HG03060 (cell line): ENCODE measurements at regions not wholly inside any gene's neighbourhood (a gene's known extent, or its start where the extent isn't known, plus 50 kb on each side); places are given as distances from the start of the nearest gene placed in this dataset.
"Not testable (repeated sequence)": the region's sequence is repeated elsewhere in the genome, so short reads cannot be mapped to it uniquely, and the experiment has no call there.

ENCODE experiments used
- ATAC-seq: cut with Tn5 transposase; IDR thresholded peaks from one replicate; pipeline ENCODE4 v1.9.1; 2021; ENCODE audit warnings: low read depth, moderate number of reproducible peaks; ENCODE audit not compliant: unreplicated experiment

DNA sequence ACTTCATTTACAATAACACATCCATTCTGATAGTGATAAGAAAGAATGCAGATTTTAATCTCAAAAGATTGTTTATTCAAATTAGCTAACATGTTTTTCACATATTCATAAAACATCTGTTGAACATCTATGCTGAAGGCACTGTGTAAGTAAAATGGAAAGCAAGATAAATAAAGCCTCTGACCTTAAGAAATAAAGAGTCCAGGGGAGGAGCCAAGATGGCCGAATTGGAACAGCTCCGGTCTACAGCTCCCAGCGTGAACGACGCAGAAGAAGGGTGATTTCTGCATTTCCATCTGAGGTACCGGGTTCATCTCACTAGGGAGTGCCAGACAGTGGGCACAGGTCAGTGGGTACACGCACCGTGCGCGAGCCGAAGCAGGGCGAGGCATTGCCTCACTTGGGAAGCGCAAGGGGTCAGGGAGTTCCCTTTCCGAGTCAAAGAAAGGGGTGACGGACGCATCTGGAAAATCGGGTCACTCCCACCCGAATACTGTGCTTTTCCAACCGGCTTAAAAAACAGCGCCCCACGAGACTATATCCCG is 336.5 kb downstream of the CETN3 start:
- not testable (repeated sequence) for ATAC-seq

DNA sequence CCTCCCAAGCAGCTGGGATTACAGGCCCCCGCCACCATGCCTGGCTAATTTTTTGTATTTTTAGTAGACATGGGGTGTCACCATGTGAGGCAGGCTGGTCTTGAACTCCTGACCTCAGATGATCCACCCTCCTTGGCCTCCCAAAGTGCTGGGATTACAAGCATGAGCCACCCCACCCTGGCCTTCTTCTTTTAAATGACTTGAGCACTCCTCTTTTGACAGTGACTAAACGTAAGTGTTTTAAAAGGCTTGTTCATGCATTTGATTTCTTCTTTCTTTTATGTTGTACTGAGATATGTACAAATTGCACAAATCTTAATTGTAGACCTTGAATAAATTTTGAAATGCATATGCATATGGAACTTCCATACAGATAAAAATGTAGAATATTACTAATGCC is 337.9 kb downstream of the CETN3 start:
- ATAC-seq, result no peak

DNA sequence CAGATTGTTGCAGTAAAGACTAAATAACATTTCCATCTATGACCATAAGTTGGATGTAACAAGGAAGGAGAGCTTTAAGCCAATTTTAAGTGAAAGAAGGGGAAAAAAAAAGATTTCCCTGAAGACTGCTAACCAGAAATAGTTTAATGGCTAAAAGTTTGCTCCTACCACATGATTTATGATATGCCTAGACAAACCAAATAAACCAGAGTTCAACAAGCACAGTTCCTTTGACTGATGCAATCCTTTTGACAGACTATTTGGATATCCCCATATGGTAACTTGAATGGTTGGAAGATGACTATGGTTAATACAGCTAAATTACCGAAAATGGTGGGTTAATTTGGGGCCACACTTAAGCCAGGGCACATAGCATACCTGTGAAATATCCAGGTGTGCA is 338.5 kb downstream of the CETN3 start:
- no peak for ATAC-seq

DNA sequence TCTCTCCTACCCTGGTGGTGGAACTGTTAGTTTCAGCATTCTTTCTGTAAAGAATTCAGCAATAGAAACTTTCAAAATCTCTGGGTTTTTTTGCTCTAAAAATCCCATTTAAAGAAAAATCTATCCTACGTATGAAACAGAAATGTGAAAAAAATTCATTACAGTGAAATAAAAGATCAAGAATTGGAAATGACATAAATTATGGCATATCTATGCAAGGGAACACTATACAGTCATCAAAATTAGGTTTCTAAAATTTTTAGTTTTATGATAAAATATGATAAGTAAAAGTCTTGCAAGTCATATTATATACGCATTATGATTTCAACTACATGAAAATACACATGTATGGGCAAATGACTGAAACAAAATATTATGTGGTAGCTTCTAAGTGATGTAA is 342.6 kb downstream of the CETN3 start:
- ATAC-seq, result no peak

DNA sequence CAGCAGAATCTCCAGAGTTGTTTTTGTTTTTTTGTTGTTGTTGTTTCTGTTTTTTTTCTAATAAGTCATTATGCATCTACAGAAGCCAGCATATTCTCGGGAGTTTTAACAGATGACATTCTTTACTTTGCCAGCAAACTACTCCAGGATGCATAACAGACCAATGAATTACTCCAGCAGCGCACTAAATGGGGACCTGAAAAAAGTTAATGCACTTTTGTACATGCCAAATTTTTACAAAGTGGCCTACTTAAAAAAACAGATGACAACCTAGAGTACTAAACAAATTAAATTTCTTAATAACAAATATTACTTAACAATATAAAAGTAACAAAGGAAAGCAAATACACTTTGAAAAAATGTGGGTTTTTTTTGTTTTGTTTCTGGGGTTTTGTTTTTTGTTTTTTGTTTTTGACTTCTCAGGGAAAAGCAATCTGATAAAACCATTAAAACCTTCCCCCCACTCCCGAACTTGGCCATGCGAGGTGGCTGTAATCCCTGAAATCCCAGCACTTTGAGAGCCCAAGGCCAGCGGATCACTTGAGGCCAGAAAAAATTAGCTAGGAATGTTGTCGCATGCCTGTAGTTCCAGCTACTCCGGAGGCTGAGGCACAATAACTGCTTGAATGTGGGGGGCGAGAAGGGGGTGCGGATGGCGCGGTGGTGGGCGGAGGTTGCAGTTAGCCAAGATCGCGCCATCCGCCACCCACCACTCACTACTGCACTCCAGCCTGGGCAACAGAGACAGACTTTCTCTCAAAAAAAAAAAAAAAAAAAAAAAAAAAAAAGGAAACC is 352.4 kb downstream of the CETN3 start:
- ATAC-seq, result no peak

DNA sequence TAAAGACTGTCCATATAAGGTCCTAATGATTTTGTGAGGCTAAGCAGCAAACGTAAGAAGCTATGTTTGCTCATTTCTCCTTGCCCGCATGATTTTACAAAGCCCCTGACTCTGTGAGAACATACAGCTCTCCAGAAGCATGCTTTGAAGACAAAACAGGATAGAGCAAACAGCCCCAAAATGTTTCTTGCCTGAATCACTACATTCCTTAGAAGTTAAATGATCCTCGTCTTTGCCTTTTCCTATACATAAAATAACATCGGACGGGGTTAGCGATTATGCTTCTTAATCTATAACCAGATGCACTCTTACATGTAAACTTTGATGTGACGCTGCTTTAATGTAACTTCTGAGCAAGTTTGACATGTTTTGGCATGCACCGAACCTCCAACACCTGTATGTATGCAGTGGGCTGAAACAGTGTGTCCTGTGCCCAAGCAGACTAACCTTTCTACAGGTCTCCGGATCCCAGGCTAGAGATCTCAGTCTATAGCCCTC is 353.7 kb downstream of the CETN3 start:
- ATAC-seq, result no peak

DNA sequence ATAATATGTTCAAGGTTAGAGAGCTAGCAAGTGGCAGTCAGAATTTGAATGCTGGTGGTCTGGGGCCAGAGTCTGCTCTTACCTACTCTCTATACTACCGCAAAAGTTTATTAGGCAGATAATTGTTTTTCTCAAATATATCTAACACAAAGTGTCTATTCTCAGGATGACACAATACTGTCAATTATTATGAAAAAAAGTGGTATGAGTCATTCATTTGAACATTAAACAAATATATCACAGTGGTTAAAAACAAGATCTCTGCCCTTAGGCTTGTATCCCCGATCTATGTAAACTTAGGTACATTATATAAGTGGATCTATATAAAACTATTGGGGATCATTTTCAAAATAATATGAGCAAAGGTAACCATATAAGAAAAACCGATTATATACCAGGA is 354.9 kb downstream of the CETN3 start:
- no peak for ATAC-seq

DNA sequence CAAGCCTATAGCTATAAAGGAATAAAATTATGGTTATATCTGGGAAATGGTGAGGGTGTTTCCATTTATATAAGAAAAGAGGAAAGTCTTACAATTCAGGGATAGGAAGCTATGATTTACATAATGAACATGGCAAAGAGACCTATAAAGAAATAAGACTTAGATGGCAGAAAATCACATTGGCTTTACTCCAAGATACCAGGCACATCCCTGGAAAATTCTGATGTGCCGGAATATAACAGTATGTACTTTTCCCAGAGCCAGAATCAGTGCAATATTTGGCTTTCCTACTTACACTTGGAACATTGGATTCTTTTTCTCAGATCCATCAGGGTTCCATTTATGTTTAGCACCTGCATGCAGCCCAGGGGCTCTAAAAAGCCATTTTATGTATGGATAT is 357.8 kb downstream of the CETN3 start:
- ATAC-seq, result no peak

DNA sequence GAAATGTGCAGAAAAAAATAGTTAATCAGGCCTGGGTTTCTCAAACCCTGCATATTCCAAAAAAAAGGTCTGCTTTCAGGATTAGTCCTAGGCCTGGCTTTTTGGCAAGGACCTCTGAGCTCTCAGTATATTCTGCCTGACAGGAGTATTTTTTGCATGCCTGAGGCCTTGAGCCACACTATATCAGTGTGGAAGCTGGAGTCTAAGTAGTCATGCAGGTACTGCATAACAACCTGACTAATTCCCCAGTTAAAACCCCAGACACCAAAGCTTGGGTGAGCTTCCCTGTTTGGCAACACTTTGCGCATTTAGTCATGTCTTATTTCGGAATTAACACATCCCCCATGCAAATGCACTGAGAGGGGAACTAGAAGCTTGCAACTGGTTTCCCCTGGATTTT is 359.5 kb downstream of the CETN3 start:
- no peak for ATAC-seq

DNA sequence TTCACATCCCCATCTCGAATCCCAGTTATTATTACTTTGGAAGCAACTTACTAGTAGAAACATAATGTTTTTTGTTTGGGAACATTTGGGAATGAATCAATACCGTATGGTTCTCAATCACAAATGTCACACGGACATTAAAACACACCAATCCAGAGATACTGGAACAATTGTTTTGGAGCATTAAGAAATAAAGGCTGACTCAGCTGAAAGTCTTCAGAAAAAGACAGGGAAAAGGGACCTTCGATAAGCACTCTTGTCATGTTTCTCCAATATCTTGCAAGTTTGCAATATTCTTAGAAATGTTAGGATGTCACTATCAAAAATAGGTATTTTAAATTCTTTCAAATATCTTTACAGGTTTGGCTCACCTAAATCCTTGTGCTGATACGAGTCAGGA is 362.4 kb downstream of the CETN3 start:
- no peak for ATAC-seq

DNA sequence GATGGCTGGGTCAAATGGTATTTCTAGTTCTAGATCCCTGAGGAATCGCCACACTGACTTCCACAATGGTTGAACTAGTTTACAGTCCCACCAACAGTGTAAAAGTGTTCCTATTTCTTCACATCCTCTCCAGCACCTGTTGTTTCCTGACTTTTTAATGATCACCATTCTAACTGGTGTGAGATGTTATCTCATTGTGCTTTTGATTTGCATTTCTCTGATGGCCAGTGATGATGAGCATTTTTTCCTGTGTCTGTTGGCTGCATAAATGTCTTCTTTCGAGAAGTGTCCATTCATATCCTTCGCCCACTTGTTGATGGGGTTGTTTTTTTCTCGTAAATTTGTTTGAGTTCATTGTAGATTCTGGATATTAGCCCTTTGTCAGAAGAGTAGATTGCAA is 369.5 kb downstream of the CETN3 start:
- ATAC-seq, result not testable (repeated sequence)

DNA sequence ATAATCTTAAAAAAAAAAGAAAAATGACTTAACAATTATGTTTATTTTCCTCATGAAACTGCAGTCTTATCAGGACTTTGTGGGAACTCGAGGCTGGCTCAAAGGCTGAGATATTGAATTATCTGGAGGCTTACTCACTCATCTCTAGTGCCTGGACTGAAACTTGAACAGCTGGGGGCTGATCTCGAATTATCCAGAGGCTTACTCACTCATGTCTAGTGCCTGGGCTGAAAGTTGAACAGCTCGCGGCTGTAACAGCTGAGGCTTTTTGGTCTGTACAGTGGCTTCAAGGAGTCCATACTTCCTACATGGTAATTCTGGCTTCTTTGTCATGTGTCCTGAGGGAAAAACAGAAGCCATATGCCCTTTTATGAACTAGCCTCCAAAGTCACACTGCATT is 371.9 kb downstream of the CETN3 start:
- no peak for ATAC-seq

DNA sequence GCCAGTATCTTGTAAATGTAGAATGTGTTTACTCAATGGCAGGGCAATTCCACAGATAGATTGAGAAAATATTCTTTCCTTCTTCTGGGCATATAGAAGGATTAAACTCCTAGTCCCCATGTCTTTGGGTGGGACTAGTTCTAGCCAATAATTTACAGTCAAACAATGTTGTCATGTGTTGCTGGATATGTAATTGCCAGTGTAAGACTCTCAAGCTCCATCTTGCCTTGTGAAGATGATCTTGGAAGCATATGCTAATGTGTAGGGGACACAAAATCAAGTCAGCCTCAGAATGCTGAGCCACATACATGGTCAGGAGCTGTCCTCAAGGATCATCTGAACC is 386.9 kb downstream of the CETN3 start:
- ATAC-seq, result no peak

DNA sequence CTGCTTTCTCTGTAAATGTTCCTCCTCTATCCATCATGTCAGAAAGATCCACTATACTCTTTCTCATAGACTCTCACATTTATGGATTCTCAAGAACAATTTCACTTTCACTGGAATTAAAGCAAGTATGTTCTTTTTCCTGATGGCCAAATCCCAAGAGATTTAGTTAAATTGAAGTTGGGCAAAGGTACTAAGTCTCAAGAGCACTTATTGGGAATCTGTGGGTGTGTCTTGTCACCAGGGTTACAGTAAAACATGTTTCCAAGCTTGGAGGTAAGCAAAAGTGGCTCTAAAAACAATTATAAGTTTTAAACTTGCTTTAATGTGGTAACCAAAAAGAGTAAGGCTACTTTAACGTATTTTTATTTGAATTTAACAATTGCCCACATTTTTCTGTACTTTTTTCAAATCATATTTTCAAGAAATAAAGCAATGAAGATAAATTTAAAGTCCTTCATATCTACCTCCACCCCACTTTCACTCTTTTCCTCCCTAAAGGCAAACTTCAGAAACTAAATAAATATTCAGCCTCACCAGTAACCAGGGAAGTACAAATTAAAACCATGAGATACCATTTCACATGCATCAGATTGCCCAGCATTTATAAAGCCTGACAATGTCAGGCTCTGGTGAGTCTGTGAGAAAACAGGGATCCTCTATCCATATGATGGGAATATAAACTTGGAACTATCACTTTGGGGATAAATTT is 387.4 kb downstream of the CETN3 start:
- ATAC-seq, result no peak

DNA sequence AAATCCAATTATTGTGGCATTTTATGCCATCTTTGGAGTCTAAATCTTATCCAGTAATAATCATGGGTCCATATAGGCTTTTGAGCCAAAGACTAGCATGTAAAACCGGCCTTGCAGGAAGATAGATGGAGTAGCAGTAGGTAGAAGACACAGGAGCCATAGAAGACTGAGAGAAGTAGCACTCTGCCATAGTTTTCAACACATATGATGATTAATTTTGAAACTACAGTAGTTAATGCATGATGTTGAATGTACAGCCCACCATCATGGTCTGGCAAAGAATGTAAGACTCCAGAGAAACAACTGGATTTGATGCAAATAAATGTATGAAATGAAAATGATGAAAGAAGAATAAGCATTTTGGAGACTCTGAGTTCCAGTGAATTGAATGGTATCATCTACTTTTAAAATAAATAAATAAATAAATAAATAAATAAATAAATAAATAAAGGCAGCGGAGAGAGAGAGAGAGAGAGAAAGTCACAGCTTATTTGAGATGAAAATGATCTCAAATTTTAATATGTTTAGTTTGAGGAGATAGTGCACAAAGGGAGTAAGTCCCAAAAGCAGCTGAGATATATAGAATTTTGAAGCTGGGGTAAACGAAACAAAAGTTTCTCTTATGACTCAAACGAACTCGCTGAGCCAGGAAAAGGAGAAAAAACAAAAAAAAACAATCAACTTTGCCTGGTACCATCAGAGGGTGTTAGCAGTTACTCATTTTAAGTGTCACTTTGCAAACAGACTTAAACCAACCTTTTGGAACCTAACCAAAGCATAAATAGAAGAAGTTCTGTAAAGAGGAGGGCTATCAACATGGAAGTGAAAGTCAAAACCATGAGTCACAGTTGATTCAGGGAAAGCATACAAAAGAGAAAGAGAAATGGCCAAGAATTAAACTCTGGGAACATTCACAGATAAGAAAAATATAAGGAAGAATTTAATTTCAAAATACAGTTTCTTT is 388.7 kb downstream of the CETN3 start:
- ATAC-seq, result peak; percentile 96

DNA sequence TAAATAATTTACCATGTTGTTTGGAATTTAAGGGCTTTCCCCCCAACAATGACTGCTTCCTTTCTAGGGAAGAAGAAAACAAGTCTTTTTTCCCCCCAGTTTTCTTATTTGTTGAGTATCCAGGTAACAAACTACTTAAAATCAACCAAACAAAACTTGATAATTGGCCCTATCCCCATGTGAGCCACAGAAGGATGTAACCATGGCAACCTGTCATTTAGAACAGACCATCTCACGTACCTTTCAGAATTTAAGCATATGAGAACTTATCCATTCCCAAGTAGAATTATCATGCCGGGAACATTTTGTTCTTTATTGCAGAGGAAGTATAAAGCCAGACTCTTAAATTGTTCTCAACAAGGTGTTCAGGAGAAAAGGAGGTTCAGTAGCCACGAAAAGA is 392.3 kb downstream of the CETN3 start:
- no peak for ATAC-seq

DNA sequence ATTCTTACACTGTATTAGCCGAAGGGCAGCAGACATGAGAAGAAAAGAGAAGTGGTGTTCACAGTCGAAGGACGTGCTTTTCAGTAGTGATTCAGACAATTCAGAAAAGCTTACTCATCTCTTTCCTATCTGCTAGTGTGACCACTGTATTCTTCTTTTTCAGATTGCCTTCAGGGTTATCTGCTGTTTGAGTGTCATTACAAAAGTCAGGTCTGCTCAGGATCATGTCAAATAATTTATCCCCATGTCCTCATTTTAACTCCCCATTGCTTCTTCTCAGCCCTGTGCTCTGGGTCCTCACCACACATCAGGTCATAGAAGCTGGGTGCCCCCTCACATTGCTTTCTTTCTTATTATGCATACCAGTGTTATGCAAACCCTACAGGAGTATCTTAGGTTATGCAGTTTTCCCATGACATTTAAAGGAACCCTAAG is 394.0 kb downstream of the CETN3 start:
- peak; percentile 93 for ATAC-seq

DNA sequence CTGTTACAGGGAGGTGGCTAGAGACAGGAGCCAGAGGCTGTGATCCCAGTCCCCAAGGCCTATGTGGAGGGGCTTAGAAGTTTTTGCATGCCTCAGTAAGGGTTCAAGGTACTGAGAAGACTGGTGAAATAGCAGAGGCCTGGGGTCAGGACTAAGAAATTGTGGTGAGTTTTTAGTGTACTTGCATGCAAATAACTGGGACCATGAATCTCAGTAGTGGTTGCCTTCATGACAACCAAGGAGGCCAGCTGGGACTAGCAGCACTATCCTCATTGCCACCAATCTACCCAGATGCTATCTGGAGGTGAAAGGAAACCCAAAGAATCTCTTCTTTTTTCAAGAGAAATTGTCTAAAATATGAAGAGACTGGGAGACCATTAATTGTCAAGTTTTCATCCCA is 395.1 kb downstream of the CETN3 start:
- ATAC-seq, result peak; percentile 51

DNA sequence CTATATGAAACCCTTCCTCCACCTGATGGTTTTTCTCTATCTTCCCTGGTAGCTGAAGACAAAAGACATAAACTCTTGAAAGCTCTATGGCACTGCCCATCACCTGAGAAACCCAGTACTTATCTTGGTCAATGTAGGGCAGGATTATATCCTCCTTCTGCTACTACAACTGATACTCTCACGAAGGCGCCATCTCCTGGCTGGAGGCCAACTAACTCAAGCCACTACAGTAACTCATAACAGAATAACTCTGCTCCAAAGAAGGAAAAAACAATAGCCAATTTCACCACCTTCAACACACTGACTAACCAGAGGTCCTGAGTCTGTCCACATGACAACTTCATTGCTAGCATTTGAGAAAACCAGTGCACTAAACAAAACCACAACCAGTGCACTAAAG is 409.2 kb downstream of the CETN3 start:
- no peak for ATAC-seq

DNA sequence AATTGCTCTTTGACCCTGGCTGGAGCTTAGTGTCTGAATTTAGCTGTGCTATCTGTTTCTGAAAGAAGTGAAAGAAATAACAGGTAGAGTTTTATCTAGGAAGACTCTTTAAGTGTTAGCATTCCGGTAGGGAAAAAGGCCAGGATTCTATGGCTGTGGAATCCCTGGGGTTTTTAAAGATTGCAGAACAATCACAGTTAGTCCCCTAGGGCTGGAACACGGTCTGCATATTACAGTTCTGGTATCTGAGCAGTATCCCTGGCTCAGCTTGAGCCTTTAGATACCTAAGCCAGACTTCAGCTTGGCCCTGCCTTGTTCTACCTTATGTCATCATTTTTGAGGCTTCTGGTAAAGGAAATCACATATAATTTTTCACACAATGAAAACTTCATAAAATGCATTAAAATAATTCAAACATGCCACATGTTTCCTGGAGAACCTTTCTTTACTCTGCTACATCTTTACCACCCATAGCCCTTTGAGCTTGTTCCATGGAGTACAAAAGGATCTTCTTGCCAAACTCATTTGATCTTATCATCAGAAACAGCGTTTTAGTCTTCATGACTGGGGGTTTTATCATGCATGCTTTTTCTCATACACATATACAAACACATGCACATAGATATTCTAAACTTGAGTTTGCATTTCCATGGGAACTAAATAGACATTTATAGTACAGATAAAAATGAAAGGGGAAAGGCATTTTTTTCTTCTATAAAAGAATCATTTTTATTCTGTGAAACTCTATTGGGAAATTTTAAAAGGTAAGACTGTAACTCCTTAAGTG is 410.8 kb downstream of the CETN3 start:
- ATAC-seq, result no peak
